A549 (cell line): ENCODE measurements at regions not wholly inside any gene's neighbourhood (a gene's known extent, or its start where the extent isn't known, plus 50 kb on each side); places are given as distances from the start of the nearest gene placed in this dataset.
A peak's percentile ranks its signal among the peaks of the same experiment; 100 is the strongest.

ENCODE experiments used
- ATAC-seq, 2 experiments: fragments of 200-7000 bp in 1 of 2; fragments of >200 bp in 1 of 2; cut with Nextera tagmentation in 1 of 2; cut with Tn5 transposase in 1 of 2; 3 replicates each; pipeline versions ENCODE4 v1.8.0 to v1.9.1; 2018 to 2020; ENCODE audit warnings: mild to moderate bottlenecking in 1 of 2, moderate library complexity in 1 of 2
- CTCF ChIA-PET: fragments of 300-600 bp; sonication (Branson Sonifier 250); formaldehyde crosslinking; extraction: SDS; loops from one replicate; lab custom pipeline; 2021; ENCODE audit warnings: antibody characterized with exemption, inconsistent platforms; lab: Yijun Ruan, JAX
- POLR2A ChIA-PET: fragments of 350-600 bp; formaldehyde crosslinking; extraction: SDS; loops from one replicate; lab custom pipeline; 2021; ENCODE audit warnings: antibody characterized with exemption, inconsistent platforms; lab: Yijun Ruan, JAX
- DNase-seq, 2 experiments: peaks; one replicate each; pipeline versions ENCODE4 v3.0.0 to v3.0.0-alpha.2; 2011 to 2016; ENCODE audit warnings: low read depth in 1 of 2, low spot score in 1 of 2
- FAIRE-seq: peaks from 2 replicates; lab custom pipeline; 2011; peaks lifted over from hg19 to GRCh38; lab: Jason Lieb, UNC
- H3K27ac ChIP-seq, 2 experiments: fragments of >200 bp; sonication (Bioruptor Twin); formaldehyde crosslinking; 3 replicates each; pipeline ENCODE4 v1.5.1; 2016 to 2017
- H3K4me1 ChIP-seq: fragments of >200 bp; sonication (Bioruptor Twin); formaldehyde crosslinking; 3 replicates; pipeline ENCODE4 v1.6.1; 2016
- H3K4me2 ChIP-seq: fragments of >200 bp; sonication (Bioruptor Twin); formaldehyde crosslinking; 3 replicates; pipeline ENCODE4 v1.6.1; 2016
- H3K4me3 ChIP-seq: fragments of >200 bp; sonication (Bioruptor Twin); formaldehyde crosslinking; 3 replicates; pipeline ENCODE4 v1.5.1; 2016
- H3K9me3 ChIP-seq: fragments of >200 bp; sonication (Bioruptor Twin); formaldehyde crosslinking; 3 replicates; pipeline ENCODE4 v1.6.1; 2016
- CBX2 ChIP-seq: fragments of 200-600 bp; sonication (generic); IDR thresholded peaks from 2 replicates; pipeline ENCODE4 v1.6.1; 2016; ENCODE audit warnings: low read depth, mild to moderate bottlenecking, borderline replicate concordance
- CEBPB ChIP-seq, 2 experiments: fragments of >200 bp in 1 of 2; sonication (Bioruptor Twin) in 1 of 2; formaldehyde crosslinking in 1 of 2; IDR thresholded peaks; 2 replicates each; pipeline ENCODE4 v1.6.1; 2012 to 2016
- CHD4 ChIP-seq: fragments of 200-600 bp; sonication (generic); IDR thresholded peaks from 2 replicates; pipeline ENCODE4 v1.6.1; 2016; ENCODE audit warnings: antibody characterized with exemption, mild to moderate bottlenecking, borderline replicate concordance
- EHMT2 ChIP-seq: fragments of 200-600 bp; sonication (generic); IDR thresholded peaks from 2 replicates; pipeline ENCODE4 v1.6.1; 2016; ENCODE audit warnings: antibody characterized with exemption, low read depth, mild to moderate bottlenecking, moderate library complexity
- FOSL2 ChIP-seq, 2 experiments: fragments of 450-650 bp in 1 of 2; fragments of >200 bp in 1 of 2; sonication (Bioruptor Twin) in 1 of 2; formaldehyde crosslinking; IDR thresholded peaks; 2 replicates each; pipeline versions ENCODE4 v1.5.0 to v1.6.1; 2016 to 2020; ENCODE audit warnings: mild to moderate bottlenecking in 1 of 2, moderate library complexity in 1 of 2
- FOXS1 ChIP-seq: fragments of 250-450 bp; sonication (Bioruptor Pico); IDR thresholded peaks from 2 replicates; pipeline ENCODE4 v1.5.0; 2020; ENCODE audit warnings: mild to moderate bottlenecking, moderate library complexity
- HEYL ChIP-seq: fragments of 250-450 bp; sonication (Bioruptor Pico); IDR thresholded peaks from 2 replicates; pipeline ENCODE4 v1.8.0; 2021; ENCODE audit warnings: mild to moderate bottlenecking, moderate library complexity
- HOXA7 ChIP-seq: fragments of 250-450 bp; sonication (Bioruptor Pico); IDR thresholded peaks from 2 replicates; pipeline ENCODE4 v1.5.0; 2020; ENCODE audit warnings: mild to moderate bottlenecking, moderate library complexity
- HOXB13 ChIP-seq: fragments of 250-450 bp; sonication (Bioruptor Pico); IDR thresholded peaks from 2 replicates; pipeline ENCODE4 v1.5.0; 2020; ENCODE audit warnings: low read depth, mild to moderate bottlenecking, moderate library complexity
- HOXB5 ChIP-seq: fragments of 250-450 bp; sonication (Bioruptor Pico); IDR thresholded peaks from 2 replicates; pipeline ENCODE4 v1.5.0; 2020; ENCODE audit warnings: mild to moderate bottlenecking, moderate library complexity
- MAFK ChIP-seq: fragments of 450-650 bp; IDR thresholded peaks from 2 replicates; pipeline ENCODE4 v1.6.1; 2014; ENCODE audit not compliant: partially characterized antibody
- MAX ChIP-seq: IDR thresholded peaks from 2 replicates; pipeline ENCODE4 v1.6.1; 2012
- MAZ ChIP-seq: fragments of 150-350 bp; IDR thresholded peaks from 2 replicates; pipeline ENCODE4 v1.6.1; 2014; ENCODE audit warnings: antibody characterized with exemption, low read depth, low read length, borderline replicate concordance
- MYC ChIP-seq: IDR thresholded peaks from 2 replicates; pipeline ENCODE4 v1.6.1; 2012; ENCODE audit warnings: mild to moderate bottlenecking, inconsistent platforms, low read length, improper control_type of control experiment, borderline replicate concordance
- NFE2L2 ChIP-seq: fragments of 150-350 bp; conservative IDR thresholded peaks from 2 replicates; pipeline ENCODE4 v1.6.1; 2014; ENCODE audit warnings: low read length
- NPAS2 ChIP-seq: fragments of 250-450 bp; sonication (Bioruptor Pico); IDR thresholded peaks from 2 replicates; pipeline ENCODE4 v1.8.0; 2022; ENCODE audit warnings: mild to moderate bottlenecking, moderate library complexity, borderline replicate concordance
- PHF8 ChIP-seq: fragments of 200-600 bp; sonication (generic); IDR thresholded peaks from 2 replicates; pipeline ENCODE4 v1.6.1; 2016; ENCODE audit warnings: low read depth, mild to moderate bottlenecking, antibody characterized with exemption, moderate library complexity, borderline replicate concordance
- POLR2A ChIP-seq: IDR thresholded peaks from 2 replicates; pipeline ENCODE4 v1.6.1; 2012; ENCODE audit warnings: mild to moderate bottlenecking, low read length
- RARB ChIP-seq: fragments of 250-450 bp; sonication (Bioruptor Pico); IDR thresholded peaks from 2 replicates; pipeline ENCODE4 v1.8.0; 2021; ENCODE audit warnings: mild to moderate bottlenecking, moderate library complexity
- RFX5 ChIP-seq: fragments of 450-650 bp; IDR thresholded peaks from 2 replicates; pipeline ENCODE4 v1.7.1; 2014; ENCODE audit warnings: antibody characterized with exemption, mild to moderate bottlenecking, moderate library complexity
- RNF2 ChIP-seq: fragments of 200-600 bp; sonication (generic); IDR thresholded peaks from 2 replicates; pipeline ENCODE4 v1.6.1; 2016; ENCODE audit warnings: low read depth, mild to moderate bottlenecking, antibody characterized with exemption, moderate library complexity, borderline replicate concordance
- SMC3 ChIP-seq: fragments of >200 bp; sonication (Bioruptor Twin); formaldehyde crosslinking; IDR thresholded peaks from 3 replicates; pipeline ENCODE4 v1.6.1; 2018; ENCODE audit warnings: inconsistent platforms
- SREBF2 ChIP-seq: fragments of 450-650 bp; IDR thresholded peaks from 2 replicates; pipeline ENCODE4 v1.6.1; 2014; ENCODE audit warnings: mild to moderate bottlenecking, moderate library complexity
- TP53 ChIP-seq: fragments of 250-450 bp; sonication (Bioruptor Pico); IDR thresholded peaks from 2 replicates; pipeline ENCODE4 v1.5.0; 2021; ENCODE audit warnings: mild to moderate bottlenecking, moderate library complexity
- ZC3H11A ChIP-seq: fragments of 450-650 bp; IDR thresholded peaks from 2 replicates; pipeline ENCODE4 v1.6.1; 2014; ENCODE audit warnings: antibody characterized with exemption, mild to moderate bottlenecking
- ZNF302 ChIP-seq: fragments of 250-450 bp; sonication (Bioruptor Pico); IDR thresholded peaks from 2 replicates; pipeline ENCODE4 v1.9.0; 2021; ENCODE audit warnings: inconsistent platforms, mild to moderate bottlenecking, moderate library complexity
- ZSCAN20 ChIP-seq: fragments of 250-450 bp; sonication (Bioruptor Pico); IDR thresholded peaks from 2 replicates; pipeline ENCODE4 v1.8.0; 2022; ENCODE audit warnings: mild to moderate bottlenecking, moderate library complexity
- WGBS: methylation state at CpG from one replicate; pipeline ENCODE4 v1.1.6; 2017; ENCODE audit errors: missing lambda C conversion rate; 5-methylcytosine and 5-hydroxymethylcytosine counted together
- TF ChIP-seq, protein P1 (sequence below): fragments of 250-450 bp; sonication (Bioruptor Pico); IDR thresholded peaks from 2 replicates; pipeline ENCODE4 v1.5.0; 2020; ENCODE audit warnings: low read depth, mild to moderate bottlenecking, moderate library complexity

- H3K4me3 ChIP-seq = no peak overlapping the region
- POLR2A ChIA-PET = no interaction called here
- DNase-seq (peak; percentile 41 to 47), FAIRE-seq (no peak), ATAC-seq (peak; percentile 35 to 41; a peak in 4 of 6 replicates)
- peaks cover 35% of the 10 kb centered on the region for H3K4me1 ChIP-seq
- TF ChIP-seq FOSL2 (IDR thresholded peaks at IDR 0.05) (no peak), FOSL2 (CRISPR knock-in tag; IDR thresholded peaks at IDR 0.05) (peak; percentile 42), MAX (peak; percentile 38; the same call in 1 of the 2 replicates), RNF2 (no peak)
- peak overlapping the region; percentile 12 to 74; a peak in 3 of 6 replicates for H3K27ac ChIP-seq
- CTCF ChIA-PET = interaction anchor here (1.2 to 1.7 kb wide), 3 partner anchors 9 to 60 kb away, joined by 3 to 4 read pairs (median 3); no protein-coding TSS in a partner anchor
- 21% methylated on average over 2 of the region's 2 CpGs for WGBS
- peak overlapping the region; percentile 19 for H3K4me2 ChIP-seq
- no peaks in the 10 kb centered on the region for H3K9me3 ChIP-seq
Observed at GRCh38 chr12:116495260-116495659, 63.9 kb upstream of the MAP1LC3B2 start.

DNA sequence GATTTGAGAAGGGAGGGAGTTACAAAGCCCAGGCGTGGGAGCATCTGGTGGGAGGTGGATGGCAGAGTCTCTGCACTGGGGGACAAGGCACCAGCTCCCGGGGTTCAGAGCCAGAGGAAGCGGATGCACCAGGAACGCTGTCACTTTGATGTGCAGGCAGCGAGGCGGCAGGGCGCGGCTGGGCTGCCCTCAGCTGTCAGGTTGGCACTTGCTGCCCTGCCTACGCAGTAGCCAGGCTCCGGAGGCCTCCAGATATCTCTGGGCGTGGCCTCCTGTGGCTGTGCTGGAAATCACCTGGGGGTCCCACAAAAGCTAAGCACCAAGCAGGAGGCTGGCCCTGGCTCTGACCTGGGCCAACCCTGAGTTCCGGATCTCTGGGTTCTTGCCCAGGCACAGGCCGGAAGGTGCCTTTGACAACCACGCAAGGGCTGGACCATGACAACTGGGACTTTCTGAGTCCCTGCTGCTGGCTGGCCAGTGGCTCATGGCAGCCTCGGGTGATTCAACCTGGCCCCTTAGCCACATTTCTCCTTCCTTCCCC lies 62.1 kb upstream of the MAP1LC3B2 start:
- POLR2A ChIA-PET = no interaction called here
- TF ChIP-seq RNF2 = no peak
- no peak for TF ChIP-seq MYC
- no peak for TF ChIP-seq FOSL2 (IDR thresholded peaks at IDR 0.05)
- TF ChIP-seq FOSL2 (CRISPR knock-in tag; IDR thresholded peaks at IDR 0.05) = no peak
- TF ChIP-seq FOXS1 (CRISPR knock-in tag) = no peak
- TF ChIP-seq HOXA7 (CRISPR knock-in tag) = no peak
- no peak for TF ChIP-seq CEBPB (IDR thresholded peaks at IDR 0.05)
- no peak for TF ChIP-seq ZC3H11A
- no peak for TF ChIP-seq NFE2L2
- no peak for TF ChIP-seq MAZ
- FAIRE-seq = no peak
- ATAC-seq = peak in 1 of 2 experiments; percentile 17; a peak in 1 of 6 replicates
- CTCF ChIA-PET = interaction anchor here (1.1 kb wide), 1 partner anchor 500 kb away, joined by 3 read pairs; no protein-coding TSS in a partner anchor
- H3K4me1 ChIP-seq = peaks cover 35% of the 10 kb centered on the region
- DNase-seq = no peak
- WGBS = 89% methylated on average over 15 of the region's 15 CpGs
- H3K9me3 ChIP-seq = no peaks in the 10 kb centered on the region
- H3K4me3 ChIP-seq = no peak overlapping the region
- peak overlapping the region; percentile 9 to 67; a peak in 3 of 6 replicates for H3K27ac ChIP-seq
- no peak overlapping the region for H3K4me2 ChIP-seq

- CTCF ChIA-PET = interaction anchor here (0.6 to 1.0 kb wide), 3 partner anchors 21 to 383 kb away, joined by 3 to 5 read pairs (median 3); no protein-coding TSS in a partner anchor
- Histone ChIP-seq H3K27ac (peak overlapping the region in 1 of 2 experiments; percentile 10; a peak in 1 of 6 replicates), H3K4me2 (no peak overlapping the region), H3K9me3 (no peaks in the 10 kb centered on the region), H3K4me1 (peaks cover 37% of the 10 kb centered on the region; the same call in 2 of the 3 replicates), H3K4me3 (no peak overlapping the region)
- ATAC-seq = no peak
- no peak for FAIRE-seq
- no peak for DNase-seq
- TF ChIP-seq, protein P1, sequence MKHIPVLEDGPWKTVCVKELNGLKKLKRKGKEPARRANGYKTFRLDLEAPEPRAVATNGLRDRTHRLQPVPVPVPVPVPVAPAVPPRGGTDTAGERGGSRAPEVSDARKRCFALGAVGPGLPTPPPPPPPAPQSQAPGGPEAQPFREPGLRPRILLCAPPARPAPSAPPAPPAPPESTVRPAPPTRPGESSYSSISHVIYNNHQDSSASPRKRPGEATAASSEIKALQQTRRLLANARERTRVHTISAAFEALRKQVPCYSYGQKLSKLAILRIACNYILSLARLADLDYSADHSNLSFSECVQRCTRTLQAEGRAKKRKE (CRISPR knock-in tag) = no peak
- no peak for TF ChIP-seq HOXB13
- no peak for TF ChIP-seq MAFK
- TF ChIP-seq RFX5 = no peak
- TF ChIP-seq PHF8 = no peak
- no peak for TF ChIP-seq SREBF2
- no peak for TF ChIP-seq POLR2A
- no peak for TF ChIP-seq HEYL
- no peak for TF ChIP-seq HOXB5 (CRISPR knock-in tag)
- TF ChIP-seq TP53 (CRISPR knock-in tag) = no peak
- no peak for TF ChIP-seq RARB (CRISPR knock-in tag)
- TF ChIP-seq EHMT2 = no peak
- TF ChIP-seq CHD4 = no peak
- TF ChIP-seq SMC3 = no peak
- no peak for TF ChIP-seq HOXA7 (CRISPR knock-in tag)
- no peak for TF ChIP-seq CBX2
- TF ChIP-seq ZSCAN20 = no peak
- no peak for TF ChIP-seq NPAS2 (CRISPR knock-in tag)
- TF ChIP-seq ZNF302 = no peak
- TF ChIP-seq ZC3H11A = no peak
- 30% methylated on average over 1 of the region's 1 CpG for WGBS
- POLR2A ChIA-PET = interaction anchor here (0.6 kb wide), 1 partner anchor 26 kb away, joined by 3 read pairs; no protein-coding TSS in a partner anchor
Observed at GRCh38 chr12:116498471-116498870, 60.7 kb upstream of the MAP1LC3B2 start.
